ENCODE measurements at regions not wholly inside any gene's neighbourhood (a gene's known extent, or its start where the extent isn't known, plus 50 kb on each side); places are given as distances from the start of the nearest gene placed in this dataset.

DNA sequence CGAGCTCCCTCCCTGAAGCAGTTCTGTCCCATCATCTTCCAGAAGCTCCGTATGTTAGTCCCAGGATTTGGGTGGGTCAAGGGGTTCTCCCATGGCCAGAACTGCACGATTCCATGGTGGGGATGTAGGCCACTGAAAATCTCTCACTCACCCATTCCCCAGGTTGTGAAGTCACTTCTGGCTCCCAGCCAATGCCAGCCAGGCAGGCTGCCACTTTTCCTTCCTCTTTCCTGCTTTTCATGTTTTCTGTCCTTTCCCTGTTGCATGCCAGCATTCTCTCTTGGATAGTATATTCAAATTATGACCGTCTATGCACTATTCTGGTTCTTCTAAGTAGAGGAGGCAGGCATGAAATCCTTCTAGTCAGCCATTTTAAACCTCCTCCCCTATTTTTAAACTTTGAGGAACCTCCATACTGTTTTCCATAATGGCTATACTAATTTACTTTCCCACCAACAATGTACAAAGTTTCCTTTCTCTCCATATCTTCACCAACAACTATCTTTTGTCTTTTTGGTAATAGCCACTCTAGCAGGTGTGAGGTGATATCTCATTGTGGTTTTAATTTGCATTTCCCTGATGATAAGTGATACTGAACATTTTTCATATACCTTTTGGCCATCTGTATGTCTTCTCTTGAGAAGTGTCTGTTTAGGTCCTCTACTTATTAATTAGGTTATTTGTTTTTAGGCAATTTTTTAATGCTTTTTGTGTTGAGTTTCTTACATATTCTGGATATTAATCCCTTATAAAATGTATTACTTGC lies 182.1 kb upstream of the TET2 start:
- DNase-seq (ENCODE audit: low spot score): no peak

DNA sequence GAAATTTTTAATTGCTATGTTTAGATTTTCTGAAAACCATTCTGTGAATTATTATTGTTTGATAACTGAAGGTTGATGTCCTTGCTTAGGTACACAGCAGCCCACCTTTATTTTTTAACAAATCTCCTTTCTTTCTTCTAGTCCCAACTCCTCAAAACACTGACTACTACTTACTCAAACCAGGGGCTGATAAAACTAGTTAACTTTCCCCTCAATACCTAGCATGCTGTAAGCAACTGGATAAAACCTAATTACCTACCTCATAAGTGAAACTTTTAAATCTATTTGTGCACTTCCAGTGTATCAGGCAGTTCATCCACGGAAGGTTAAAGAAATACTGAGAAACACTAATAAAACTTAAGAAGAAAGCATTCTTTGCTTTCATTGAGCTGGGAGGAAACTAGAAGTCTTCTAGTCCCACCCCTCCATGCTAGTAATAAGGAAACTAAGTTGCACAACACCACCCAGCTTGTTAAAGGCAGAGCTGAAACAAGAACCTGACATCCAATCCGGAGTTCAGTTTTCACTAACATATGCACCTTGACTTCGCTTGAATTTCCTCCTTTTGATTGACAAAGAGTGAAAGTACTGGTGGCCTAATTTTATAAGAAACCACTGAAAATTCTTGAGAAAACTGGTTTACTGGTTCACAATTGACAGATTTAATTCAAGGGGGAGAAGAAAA lies 180.2 kb upstream of the TET2 start:
- DNase-seq (ENCODE audit: low spot score): no peak

DNA sequence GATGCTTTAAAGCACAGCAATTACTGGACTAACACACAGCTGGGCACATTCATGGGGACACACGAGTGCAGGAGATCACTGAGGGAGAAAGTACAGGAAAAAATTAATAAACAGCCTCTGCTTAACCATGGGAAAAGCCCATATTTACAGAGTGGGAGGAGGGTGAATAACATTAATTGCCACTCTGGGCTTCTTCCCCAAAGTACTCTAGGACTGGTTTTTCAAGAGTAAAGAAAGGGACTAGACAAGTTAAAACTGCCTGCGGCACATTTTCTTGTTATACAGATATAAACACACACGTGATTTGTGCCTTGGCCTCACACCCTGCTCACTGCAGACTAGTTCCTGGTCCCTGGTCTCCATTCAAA lies 179.7 kb upstream of the TET2 start:
- DNase-seq (ENCODE audit: low spot score): no peak

DNA sequence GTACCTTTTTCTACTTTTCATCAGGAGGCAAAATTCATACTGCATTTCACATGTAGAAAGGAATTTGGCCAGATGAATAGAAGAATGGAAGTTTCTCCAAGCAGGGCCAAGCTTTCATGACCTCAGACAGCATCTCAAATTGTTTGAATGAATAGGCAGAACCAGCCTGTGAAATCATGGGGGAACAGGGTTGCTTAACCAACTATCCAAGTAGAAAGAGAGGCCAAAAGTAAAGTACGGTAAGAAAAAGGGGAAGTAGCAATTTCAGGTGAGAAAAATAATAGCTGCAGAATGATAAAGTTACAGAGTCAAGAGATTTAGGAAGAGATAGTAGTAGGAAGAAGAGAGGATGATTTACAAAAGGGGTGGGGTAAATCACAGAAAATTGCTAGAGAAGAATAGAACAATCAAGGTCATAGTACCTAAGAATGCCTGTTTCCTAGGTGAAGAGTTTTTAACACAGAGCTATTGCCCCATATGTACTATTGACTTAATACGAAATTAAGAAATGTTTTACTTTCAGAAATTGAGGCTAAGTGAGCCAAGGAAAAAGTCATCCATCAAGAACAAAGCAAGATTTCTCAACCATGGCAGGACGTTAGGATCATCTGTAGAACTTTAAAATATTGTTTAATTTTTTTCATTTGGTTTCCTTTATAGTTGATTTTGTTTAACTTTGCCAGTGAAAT lies 177.1 kb upstream of the TET2 start:
- DNase-seq (ENCODE audit: low spot score): no peak

DNA sequence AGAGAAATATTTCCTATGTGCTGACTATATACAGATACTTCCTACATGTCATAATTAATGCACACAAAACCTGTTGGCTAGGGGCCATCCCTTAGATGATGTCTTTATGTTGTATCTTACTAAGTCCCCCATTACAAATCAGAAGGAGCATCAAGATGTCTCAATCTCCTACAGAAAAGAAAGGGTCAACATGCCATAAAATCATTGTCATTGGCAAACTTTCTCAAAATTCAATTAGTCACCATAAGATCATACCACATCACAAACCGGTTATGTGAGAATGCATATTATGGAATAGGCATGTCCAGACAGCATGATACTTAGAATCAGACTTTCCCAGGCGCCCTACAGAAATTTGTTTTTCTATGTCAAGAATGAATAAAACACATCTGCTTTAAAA lies 175.2 kb upstream of the TET2 start:
- no peak for DNase-seq (ENCODE audit: low spot score)

DNA sequence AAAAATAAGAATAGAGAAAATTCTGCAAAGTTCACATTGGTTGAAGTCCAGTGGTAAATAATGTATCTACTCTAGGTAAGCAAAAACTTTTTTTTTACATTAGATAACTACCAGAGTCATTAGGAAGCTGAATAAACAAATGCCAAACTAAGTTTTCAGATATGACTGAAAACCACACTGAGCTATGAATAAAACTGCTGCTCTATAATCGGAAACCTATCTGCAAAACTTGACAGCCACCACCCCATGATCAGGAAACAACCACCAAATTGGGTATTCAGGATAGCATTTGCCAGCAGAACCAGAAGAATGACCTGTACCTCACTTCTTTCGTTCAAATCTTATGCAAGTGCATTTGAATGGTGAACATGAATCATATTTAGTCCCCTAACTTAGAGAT lies 173.0 kb upstream of the TET2 start:
- DNase-seq (ENCODE audit: low spot score): no peak

DNA sequence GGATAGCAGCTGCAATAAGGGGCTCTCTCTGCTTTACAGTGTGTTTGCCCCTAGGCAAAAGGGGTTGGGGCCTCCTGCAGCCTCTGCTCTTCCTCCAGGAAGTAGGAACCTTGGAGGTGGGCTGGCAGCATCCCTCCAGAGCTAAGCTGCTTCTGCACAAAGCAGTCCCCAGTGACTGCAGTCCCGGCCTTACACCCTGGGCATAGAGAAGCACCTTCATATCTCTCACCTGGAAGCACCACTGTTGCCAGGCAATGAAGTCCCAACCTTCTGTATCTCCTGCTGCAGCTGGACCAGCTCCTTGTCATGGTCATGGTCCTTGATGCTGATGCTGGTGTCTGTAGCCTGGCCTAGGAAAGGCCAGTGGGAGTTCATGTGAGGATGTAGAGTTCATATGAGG lies 171.1 kb upstream of the TET2 start:
- DNase-seq (ENCODE audit: low spot score): no peak

DNA sequence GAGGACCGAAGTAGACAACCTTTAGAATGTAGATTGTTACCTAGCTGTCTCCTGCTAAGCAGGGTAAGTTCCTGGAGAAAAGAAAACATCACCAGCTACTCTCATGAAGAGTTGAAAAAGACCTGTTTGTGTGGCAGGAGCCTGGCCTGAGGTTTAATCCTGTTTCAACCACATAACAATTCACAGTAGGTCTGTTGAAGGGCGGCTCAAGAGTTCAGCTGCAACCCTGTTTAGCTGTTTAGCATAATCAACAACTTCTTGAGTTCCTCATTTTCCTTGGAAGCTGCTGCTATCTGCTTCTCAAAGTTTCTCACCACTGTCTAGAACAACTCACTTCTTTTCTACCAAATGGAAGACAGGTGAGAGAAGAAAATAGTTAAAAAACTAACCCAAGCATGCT lies 170.4 kb upstream of the TET2 start:
- DNase-seq (ENCODE audit: low spot score): no peak

DNA sequence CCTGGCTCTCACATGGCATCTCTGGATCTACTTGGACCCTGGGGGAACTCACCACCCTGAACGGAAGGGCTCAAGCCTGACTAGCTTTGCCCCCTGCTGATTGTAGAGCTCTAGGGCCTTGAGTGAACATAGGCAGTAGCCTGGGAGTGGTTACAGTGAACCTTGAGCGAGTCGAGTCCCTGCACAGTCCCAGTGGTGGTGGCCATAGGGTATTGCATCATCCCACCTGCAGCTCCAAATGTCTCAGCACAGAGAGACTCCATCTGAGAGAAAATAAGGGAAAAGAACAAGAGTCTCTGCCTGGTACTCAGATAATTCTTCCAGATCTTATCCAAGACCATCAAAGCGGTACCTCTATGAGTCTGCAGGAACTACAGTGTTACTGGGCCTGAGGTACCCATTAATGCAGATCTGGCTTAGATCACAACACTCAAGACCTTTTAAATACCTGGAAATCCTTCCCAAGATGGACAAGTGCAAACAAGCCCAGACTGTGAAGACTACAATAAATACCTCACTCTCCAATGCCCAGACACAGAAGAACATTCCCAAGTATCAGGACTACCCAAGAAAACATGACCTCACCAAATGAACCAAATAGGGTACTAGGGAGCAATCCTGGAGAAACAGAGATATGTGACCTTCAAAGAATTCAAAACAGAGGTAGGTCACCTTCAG lies 167.5 kb upstream of the TET2 start:
- no peak for DNase-seq (ENCODE audit: low spot score)

DNA sequence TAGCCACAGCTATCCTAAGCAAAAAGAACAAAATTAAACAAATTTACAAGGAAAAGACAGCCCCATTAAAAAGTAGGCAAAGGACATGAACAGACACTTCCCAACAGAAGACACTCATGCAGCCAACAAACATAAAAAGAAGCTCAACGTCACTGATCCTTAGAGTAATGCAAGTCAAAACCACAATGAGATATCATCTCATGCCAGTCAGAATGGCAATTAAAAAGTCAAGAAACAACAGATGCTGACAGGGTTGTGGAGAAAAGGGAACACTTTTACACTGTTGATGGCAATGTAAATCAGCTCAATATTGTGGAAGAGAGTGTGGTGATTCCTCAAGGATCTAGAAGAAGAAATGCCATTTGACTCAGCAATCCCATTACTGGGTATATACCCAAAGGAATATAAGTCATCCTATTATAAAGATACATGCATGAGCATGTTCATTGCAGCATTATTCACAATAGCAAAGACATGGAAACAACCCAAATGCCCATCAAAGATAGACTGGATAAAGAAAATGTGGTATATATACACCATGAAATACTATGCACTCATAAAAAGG lies 163.0 kb upstream of the TET2 start:
- DNase-seq (ENCODE audit: low spot score): no peak

DNA sequence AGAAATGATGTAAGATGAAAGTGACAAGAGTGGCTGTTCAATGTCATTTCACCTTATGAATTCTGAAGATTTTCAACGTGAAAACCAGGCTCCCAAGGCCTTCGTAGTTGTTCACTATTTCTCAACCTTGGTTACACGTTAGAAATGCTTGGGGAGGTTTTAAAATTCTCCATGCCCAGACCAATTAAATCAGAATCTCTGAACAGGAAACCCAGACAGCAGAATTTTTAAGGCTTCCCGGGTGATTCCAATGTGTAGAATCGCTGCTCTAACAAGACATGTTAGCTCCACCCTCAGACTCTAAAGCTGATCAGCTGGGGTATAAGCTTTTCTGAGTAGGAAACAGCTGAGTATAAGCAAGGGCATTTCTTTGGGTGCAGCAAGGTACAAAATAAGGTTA lies 160.4 kb upstream of the TET2 start:
- DNase-seq (ENCODE audit: low spot score): no peak

DNA sequence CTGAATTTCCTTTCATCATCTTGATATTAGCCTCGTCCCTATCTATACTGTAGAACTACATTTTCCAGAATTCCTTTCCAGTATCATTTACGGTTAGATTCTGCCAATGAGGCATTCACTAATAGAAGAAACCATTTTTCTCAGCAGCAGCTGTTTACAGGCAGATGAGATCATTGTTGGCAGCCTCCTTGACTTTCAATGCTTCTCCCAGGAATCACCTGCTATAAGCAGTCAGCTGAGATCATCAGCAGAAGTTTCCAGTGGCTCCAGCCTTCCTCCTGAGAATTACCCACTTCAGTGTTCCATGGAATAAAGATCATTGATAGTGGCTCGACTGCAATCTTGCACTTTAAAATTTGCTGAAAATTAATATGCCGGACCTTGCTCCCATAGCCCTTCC lies 157.3 kb upstream of the TET2 start:
- DNase-seq (ENCODE audit: low spot score): no peak

DNA sequence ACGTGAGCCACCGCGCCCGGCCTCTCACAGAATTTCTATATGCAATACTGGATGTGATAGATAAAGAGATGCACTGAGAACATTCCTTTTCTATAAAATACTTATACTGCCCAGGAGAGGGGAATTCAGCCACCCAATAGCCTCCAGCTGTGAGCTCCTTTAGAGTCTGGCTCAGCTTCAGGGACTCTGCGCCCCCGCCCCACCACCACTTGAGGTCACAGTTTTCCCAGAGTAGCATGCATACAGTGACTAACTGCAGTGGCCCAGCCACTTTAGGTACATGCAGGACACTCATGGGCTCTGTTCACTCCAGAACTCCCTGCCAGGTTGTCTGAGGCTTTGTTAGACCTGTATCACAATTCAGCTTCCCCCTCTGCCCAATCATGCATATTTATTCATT lies 144.4 kb upstream of the TET2 start:
- DNase-seq (ENCODE audit: low spot score): no peak

DNA sequence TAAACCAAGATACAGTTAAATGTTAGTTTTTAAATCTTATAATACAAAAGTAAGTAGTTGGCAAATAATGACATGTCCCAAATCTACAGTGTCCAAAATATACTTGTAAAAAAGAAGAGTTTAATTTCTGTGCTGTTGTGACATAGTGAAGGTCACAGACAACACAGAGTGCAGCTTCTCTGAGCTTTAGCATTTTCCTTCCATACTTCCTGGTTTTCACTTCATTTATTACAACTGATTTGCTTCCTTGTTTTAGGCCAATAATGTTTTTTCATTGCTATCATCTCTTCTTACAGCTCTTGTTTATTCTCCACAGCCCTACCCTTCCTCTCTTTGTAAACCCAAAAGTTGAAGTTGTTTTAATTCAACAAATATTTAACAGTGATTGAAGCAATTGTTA lies 132.4 kb upstream of the TET2 start:
- no peak for DNase-seq (ENCODE audit: low spot score)

DNA sequence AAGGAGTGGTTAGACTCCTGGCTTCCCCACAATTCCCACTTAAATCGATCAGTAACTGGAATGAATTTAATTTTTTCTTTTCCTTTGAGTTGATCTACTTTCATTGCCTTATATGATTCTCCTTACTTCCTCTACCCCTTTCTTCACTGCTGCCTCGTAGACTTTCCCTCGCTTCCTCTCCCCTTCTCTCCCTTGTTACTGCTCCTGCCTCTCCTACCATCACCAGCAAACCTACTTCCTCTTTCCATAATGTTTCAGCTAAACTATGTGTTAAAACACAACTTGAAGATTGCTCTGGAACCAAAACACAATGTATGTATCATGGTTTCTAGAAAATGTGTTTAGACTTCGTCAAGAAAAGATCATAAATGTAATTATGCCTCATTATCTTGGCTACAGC lies 132.0 kb upstream of the TET2 start:
- DNase-seq (ENCODE audit: low spot score): no peak

DNA sequence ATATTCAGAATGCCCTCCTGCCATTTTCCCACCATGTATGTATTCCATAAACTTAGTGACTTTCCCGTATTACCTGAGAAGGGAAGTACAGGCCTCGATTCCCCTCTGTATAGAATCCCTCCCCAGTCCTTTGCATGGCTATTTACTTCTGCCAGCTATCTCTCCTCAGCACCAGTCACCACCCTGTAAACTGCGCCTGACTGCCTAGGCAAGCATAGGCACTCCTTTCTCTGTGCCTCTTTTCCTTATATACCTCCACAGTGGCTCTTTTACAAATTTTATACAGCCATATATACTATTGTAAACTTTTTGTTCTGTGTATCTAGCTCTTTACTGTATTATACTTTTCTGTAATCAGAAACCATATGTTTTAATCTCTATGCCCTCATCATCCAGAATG lies 130.9 kb upstream of the TET2 start:
- DNase-seq (ENCODE audit: low spot score): no peak

DNA sequence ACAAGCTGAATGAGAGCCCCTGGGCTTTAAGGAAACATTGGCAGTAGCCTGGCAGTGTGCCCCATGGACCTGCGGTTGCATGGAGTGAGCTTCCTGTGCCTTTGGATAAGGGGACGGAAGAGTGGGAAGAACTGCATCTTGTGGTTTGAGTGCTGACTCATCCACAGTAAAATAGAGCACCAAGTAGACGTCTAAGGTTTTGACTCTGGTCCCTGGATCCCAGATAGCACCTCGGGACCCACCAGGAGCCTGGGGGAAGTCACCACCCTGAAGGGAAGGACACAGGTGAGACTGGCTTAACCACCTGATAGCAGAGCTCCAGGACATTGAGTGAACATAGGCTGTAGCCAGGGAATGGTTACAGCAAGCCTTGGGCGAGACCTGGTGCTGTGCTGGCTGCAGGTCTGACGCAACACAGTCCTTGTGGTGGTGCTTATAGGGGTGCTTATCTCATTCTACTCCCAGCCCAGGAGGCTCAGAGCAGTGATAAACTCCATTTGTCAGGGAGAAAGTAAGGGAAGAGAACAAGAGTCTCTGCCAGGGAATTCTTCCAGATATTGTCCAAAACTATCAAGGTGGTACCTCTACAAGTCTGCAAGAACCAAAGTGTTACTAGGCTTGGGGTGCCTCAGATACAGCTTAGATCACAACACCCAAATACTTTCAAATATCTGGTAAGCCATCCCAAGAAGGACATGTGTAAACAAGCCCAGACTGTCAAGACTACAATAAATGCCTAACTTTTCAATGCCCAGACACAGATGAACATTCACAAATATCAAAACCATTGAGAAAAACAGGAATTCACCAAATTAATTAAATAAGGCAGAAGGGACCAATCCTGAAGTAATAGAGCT lies 123.6 kb upstream of the TET2 start:
- DNase-seq (ENCODE audit: low spot score): no peak

DNA sequence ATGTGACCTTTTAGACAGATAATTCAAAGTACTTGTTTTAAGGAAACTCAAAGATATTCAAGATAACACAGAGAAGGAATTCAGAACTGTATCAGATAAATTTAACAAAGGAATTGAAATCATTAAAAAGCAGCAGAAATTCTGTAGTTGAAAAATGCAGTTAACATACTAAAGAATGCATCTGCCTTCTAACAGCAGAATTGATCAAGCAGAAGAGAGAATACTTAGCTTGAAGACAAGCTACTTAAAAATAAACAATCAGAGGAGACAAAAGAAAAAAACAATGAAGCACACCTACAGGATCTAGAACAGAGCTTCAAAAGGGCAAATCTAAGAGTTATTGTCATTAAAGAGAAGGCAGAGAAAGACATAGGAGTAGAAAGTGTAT lies 123.0 kb upstream of the TET2 start:
- no peak for DNase-seq (ENCODE audit: low spot score)

DNA sequence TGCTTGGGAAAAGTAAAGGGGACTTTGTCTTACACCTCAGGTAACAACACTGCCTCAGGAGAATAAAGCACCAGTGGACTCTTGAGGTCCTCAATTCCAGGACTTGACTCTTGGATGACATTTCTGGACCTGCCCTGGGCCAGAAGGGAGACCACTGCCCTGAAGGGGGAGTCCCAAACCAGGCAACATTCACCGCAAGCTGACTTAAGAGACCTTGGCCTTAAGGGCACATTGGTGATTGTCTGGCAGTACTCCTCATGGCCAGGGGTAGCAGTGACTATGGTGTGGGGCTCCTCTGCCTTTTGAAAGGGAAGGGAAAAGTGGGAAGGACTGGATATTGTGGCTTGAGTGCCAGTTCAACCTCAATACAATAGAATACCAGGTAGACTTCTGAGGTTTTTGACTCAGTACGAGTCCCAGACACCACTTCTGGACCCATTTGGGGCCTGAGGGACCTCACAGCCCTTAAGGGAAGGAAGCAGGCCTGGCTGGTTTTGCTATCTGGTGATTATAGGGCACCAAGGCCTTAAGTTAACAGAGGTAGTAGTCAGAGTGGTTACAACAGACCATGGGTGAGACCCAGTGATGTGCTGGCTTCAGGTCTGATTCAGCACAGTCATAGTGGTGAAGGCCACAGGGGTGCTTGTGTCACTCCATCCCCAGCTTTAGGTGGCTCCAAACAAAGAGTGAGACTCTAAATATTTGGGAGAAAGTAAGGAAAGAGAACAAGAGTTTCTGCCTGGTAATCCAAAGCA lies 121.2 kb upstream of the TET2 start:
- DNase-seq (ENCODE audit: low spot score): no peak

DNA sequence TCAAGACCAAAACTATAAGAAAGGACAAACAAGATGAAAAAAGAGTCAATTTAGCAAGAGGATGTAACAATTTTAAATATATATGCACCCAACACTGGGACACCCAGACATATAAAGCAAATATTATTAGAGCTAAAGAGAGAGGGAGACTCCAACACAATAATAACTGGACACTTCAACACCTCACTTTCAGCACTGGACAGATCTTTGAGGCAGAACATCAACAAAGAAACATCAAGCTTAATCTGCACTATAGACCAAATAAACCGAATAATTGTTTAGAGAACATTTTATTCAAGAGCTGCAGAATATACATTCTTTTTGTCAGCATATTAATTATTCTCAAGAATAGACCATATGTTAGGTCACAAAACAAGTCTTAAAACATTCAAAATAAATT lies 109.7 kb upstream of the TET2 start:
- no peak for DNase-seq (ENCODE audit: low spot score)

DNA sequence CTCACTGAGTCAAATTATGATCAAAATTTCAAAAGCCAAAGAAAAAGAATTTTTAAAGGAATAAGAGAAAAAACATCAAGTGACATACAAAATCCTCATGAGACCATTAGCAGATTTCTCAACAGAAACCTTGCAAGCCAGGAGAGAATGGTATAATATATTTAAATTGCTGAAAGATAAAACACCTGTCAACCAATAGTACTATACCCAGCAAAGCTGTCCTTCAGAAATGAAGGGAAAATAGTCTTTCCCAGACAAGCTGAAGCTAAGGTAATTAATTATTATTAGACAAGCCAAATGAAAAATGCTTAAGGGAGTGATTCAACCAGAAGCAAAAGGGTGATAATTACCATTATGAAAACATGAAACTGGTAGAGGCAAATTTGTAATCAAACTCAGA lies 104.2 kb upstream of the TET2 start:
- DNase-seq (ENCODE audit: low spot score): no peak

Measured in HuH-7 (cell line).